Lower lobe of right lung (tissue), 2 donors: ENCODE measurements at regions not wholly inside any gene's neighbourhood (a gene's known extent, or its start where the extent isn't known, plus 50 kb on each side); places are given as distances from the start of the nearest gene placed in this dataset.

Experiments used
- ATAC-seq, 2 donors: fragments of 200-7000 bp; cut with Tn5 transposase; one replicate each; pipeline ENCODE4 v1.9.1; 2020 to 2022; ENCODE audit warnings: mild to moderate bottlenecking in 2 of 2, moderate library complexity in 2 of 2
- DNase-seq: peaks from one replicate; pipeline ENCODE4 v3.0.0-alpha.2; 2020
- H3K27ac ChIP-seq: fragments of 200-600 bp; one replicate; pipeline ENCODE4 v1.8.0; 2022
- H3K27me3 ChIP-seq: fragments of 200-600 bp; one replicate; pipeline ENCODE4 v1.8.0; 2022; ENCODE audit warnings: low read depth
- H3K36me3 ChIP-seq: fragments of 200-600 bp; one replicate; pipeline ENCODE4 v1.8.0; 2022; ENCODE audit warnings: mild to moderate bottlenecking
- H3K4me1 ChIP-seq: fragments of 200-600 bp; one replicate; pipeline ENCODE4 v1.8.0; 2022
- H3K4me3 ChIP-seq: fragments of 200-600 bp; one replicate; pipeline ENCODE4 v1.8.0; 2022; ENCODE audit warnings: mild to moderate bottlenecking
- H3K9me3 ChIP-seq: fragments of 200-600 bp; one replicate; pipeline ENCODE4 v1.8.0; 2022
- CTCF ChIP-seq: fragments of 200-600 bp; IDR thresholded peaks from one replicate; pipeline ENCODE4 v1.8.0; 2022; ENCODE audit warnings: antibody characterized with exemption, mild to moderate bottlenecking
- intact Hi-C: fragments of 100-400 bp; cut with DNase I; formaldehyde crosslinking; loops from one replicate; pipeline ENCODE4 v1.11.0; 2022
- donor health status: DM: no; HTN: yes; CAD: no; lungs with severe emphysema.

- ATAC-seq (no peak), DNase-seq (no peak)
- Histone ChIP-seq H3K9me3 (no peaks in the 10 kb centered on the region), H3K27me3 (no peaks in the 10 kb centered on the region), H3K36me3 (no peaks in the 10 kb centered on the region), H3K27ac (no peak overlapping the region), H3K4me1 (no peaks in the 10 kb centered on the region), H3K4me3 (no peak overlapping the region)
- no peak for TF ChIP-seq CTCF
- intact Hi-C loops, result no loop called here
Observed at GRCh38 chr20:6691516-6691915, 76.0 kb upstream of the BMP2 start.

GRCh38 chr20:6689339-6689973 lies 78.0 kb upstream of the BMP2 start:
- intact Hi-C loops, result no loop called here
- no peak for DNase-seq
- Histone ChIP-seq H3K4me3 (no peak overlapping the region), H3K27ac (no peak overlapping the region), H3K4me1 (no peaks in the 10 kb centered on the region), H3K36me3 (no peaks in the 10 kb centered on the region), H3K9me3 (no peaks in the 10 kb centered on the region), H3K27me3 (no peaks in the 10 kb centered on the region)
- no peak for ATAC-seq
- no peak for TF ChIP-seq CTCF

GRCh38 chr20:6686171-6686570 lies 81.3 kb upstream of the BMP2 start:
- Histone ChIP-seq H3K27me3 (no peaks in the 10 kb centered on the region), H3K36me3 (no peaks in the 10 kb centered on the region), H3K9me3 (no peaks in the 10 kb centered on the region), H3K4me1 (no peaks in the 10 kb centered on the region), H3K4me3 (no peak overlapping the region), H3K27ac (no peak overlapping the region)
- intact Hi-C loops, result no loop called here
- no peak for TF ChIP-seq CTCF
- DNase-seq (no peak), ATAC-seq (no peak)

GRCh38 chr20:6685626-6686025 lies 81.9 kb upstream of the BMP2 start:
- intact Hi-C loops, result no loop called here
- no peaks in the 10 kb centered on the region for H3K27me3 ChIP-seq
- no peak overlapping the region for H3K27ac ChIP-seq
- no peaks in the 10 kb centered on the region for H3K4me1 ChIP-seq
- ATAC-seq, result no peak
- H3K4me3 ChIP-seq, result no peak overlapping the region
- DNase-seq, result no peak
- no peaks in the 10 kb centered on the region for H3K36me3 ChIP-seq
- H3K9me3 ChIP-seq, result no peaks in the 10 kb centered on the region
- TF ChIP-seq CTCF, result no peak

GRCh38 chr20:6685181-6685582 lies 82.3 kb upstream of the BMP2 start:
- Histone ChIP-seq H3K4me3 (no peak overlapping the region), H3K27me3 (no peaks in the 10 kb centered on the region), H3K36me3 (no peaks in the 10 kb centered on the region), H3K27ac (no peak overlapping the region), H3K9me3 (no peaks in the 10 kb centered on the region), H3K4me1 (no peaks in the 10 kb centered on the region)
- no peak for TF ChIP-seq CTCF
- ATAC-seq, result no peak
- DNase-seq, result no peak
- intact Hi-C loops, result no loop called here
